ENCODE measurements at regions not wholly inside any gene's neighbourhood (a gene's known extent, or its start where the extent isn't known, plus 50 kb on each side); places are given as distances from the start of the nearest gene placed in this dataset.

- Mint-ChIP-seq H3K27me3 (ENCODE audit: low read depth) (no peaks in the 10 kb centered on the region), H3K9me3 (ENCODE audit: low read depth) (no peaks in the 10 kb centered on the region), H3K4me3 (ENCODE audit: unreplicated experiment) (no peak overlapping the region), H3K27ac (ENCODE audit: unreplicated experiment) (no peak overlapping the region), H3K36me3 (ENCODE audit: low read depth) (no peaks in the 10 kb centered on the region), H3K4me1 (ENCODE audit: low read depth) (peaks cover 16% of the 10 kb centered on the region)
- TF ChIP-seq CTCF (IDR thresholded peaks at IDR 0.05): no peak
- no peak for DNase-seq (ENCODE audit: low spot score)
These were observed 59.0 kb upstream of the SMAD3 start for GRCh38 chr15:67006083-67007065.

GRCh38 chr15:67009576-67010569, 55.5 kb upstream of the SMAD3 start:
- no peak for DNase-seq (ENCODE audit: low spot score)
- Mint-ChIP-seq H3K27ac (ENCODE audit: unreplicated experiment) (no peak overlapping the region), H3K36me3 (ENCODE audit: low read depth) (no peaks in the 10 kb centered on the region), H3K9me3 (ENCODE audit: low read depth) (no peaks in the 10 kb centered on the region), H3K4me3 (ENCODE audit: unreplicated experiment) (no peak overlapping the region), H3K4me1 (ENCODE audit: low read depth) (peaks cover 32% of the 10 kb centered on the region), H3K27me3 (ENCODE audit: low read depth) (no peaks in the 10 kb centered on the region)
- TF ChIP-seq CTCF (IDR thresholded peaks at IDR 0.05): no peak

GRCh38 chr15:67010898-67011616, 54.3 kb upstream of the SMAD3 start:
- TF ChIP-seq CTCF (IDR thresholded peaks at IDR 0.05): no peak
- Mint-ChIP-seq H3K27me3 (ENCODE audit: low read depth) (no peaks in the 10 kb centered on the region), H3K27ac (ENCODE audit: unreplicated experiment) (no peak overlapping the region), H3K36me3 (ENCODE audit: low read depth) (no peaks in the 10 kb centered on the region), H3K4me1 (ENCODE audit: low read depth) (peaks cover 32% of the 10 kb centered on the region), H3K9me3 (ENCODE audit: low read depth) (no peaks in the 10 kb centered on the region), H3K4me3 (ENCODE audit: unreplicated experiment) (no peak overlapping the region)
- no peak for DNase-seq (ENCODE audit: low spot score)

- H3K27me3 Mint-ChIP-seq (ENCODE audit: low read depth): no peaks in the 10 kb centered on the region
- H3K27ac Mint-ChIP-seq (ENCODE audit: unreplicated experiment): no peak overlapping the region
- H3K36me3 Mint-ChIP-seq (ENCODE audit: low read depth): no peaks in the 10 kb centered on the region
- DNase-seq (ENCODE audit: low spot score): no peak
- no peak overlapping the region for H3K4me3 Mint-ChIP-seq (ENCODE audit: unreplicated experiment)
- no peaks in the 10 kb centered on the region for H3K9me3 Mint-ChIP-seq (ENCODE audit: low read depth)
- H3K4me1 Mint-ChIP-seq (ENCODE audit: low read depth): peaks cover 37% of the 10 kb centered on the region
- no peak for TF ChIP-seq CTCF (IDR thresholded peaks at IDR 0.05)
These were observed 53.8 kb upstream of the SMAD3 start for GRCh38 chr15:67011617-67012005.
